GM21360 (cell line): ENCODE measurements at regions not wholly inside any gene's neighbourhood (a gene's known extent, or its start where the extent isn't known, plus 50 kb on each side); places are given as distances from the start of the nearest gene placed in this dataset.
A peak's percentile ranks its signal among the peaks of the same experiment; 100 is the strongest.
"Not testable (repeated sequence)": the region's sequence is repeated elsewhere in the genome, so short reads cannot be mapped to it uniquely, and the experiment has no call there.

Experiments
- ATAC-seq: cut with Tn5 transposase; IDR thresholded peaks from one replicate; pipeline ENCODE4 v1.9.1; 2021; ENCODE audit warnings: mild to moderate bottlenecking, moderate library complexity; ENCODE audit not compliant: unreplicated experiment

GRCh38 chr5:44935871-44936270 is 127.1 kb downstream of the MRPS30 start:
- ATAC-seq, result no peak

- no peak for ATAC-seq
Measured at GRCh38 chr5:44942524-44943001, 133.8 kb downstream of the MRPS30 start.

- no peak for ATAC-seq
Measured at GRCh38 chr5:44943647-44944046, 134.9 kb downstream of the MRPS30 start.

- no peak for ATAC-seq
Measured at GRCh38 chr5:44945743-44946142, 137.0 kb downstream of the MRPS30 start.

GRCh38 chr5:44949687-44950086 is 140.9 kb downstream of the MRPS30 start:
- ATAC-seq, result no peak

GRCh38 chr5:44951371-44951770 is 142.6 kb downstream of the MRPS30 start:
- ATAC-seq, result no peak

GRCh38 chr5:44952376-44952775 is 143.6 kb downstream of the MRPS30 start:
- ATAC-seq, result peak; percentile 63

GRCh38 chr5:44953078-44953477 is 144.3 kb downstream of the MRPS30 start:
- no peak for ATAC-seq

- ATAC-seq, result not testable (repeated sequence)
Measured at GRCh38 chr5:44958943-44959454, 150.3 kb downstream of the MRPS30 start.

- no peak for ATAC-seq
Measured at GRCh38 chr5:44969825-44970224, 161.1 kb downstream of the MRPS30 start.

- not testable (repeated sequence) for ATAC-seq
Measured at GRCh38 chr5:44970963-44971362, 162.2 kb downstream of the MRPS30 start.

GRCh38 chr5:44974813-44975212 is 166.1 kb downstream of the MRPS30 start:
- no peak for ATAC-seq

GRCh38 chr5:44981708-44982107 is 173.0 kb downstream of the MRPS30 start:
- no peak for ATAC-seq

- ATAC-seq, result no peak
Measured at GRCh38 chr5:44983006-44983405, 174.3 kb downstream of the MRPS30 start.

- no peak for ATAC-seq
Measured at GRCh38 chr5:44987026-44987425, 178.3 kb downstream of the MRPS30 start.

- ATAC-seq, result no peak
Measured at GRCh38 chr5:44991693-44992092, 182.9 kb downstream of the MRPS30 start.

GRCh38 chr5:44993286-44993685 is 184.5 kb downstream of the MRPS30 start:
- no peak for ATAC-seq

GRCh38 chr5:44997506-44997905 is 188.8 kb downstream of the MRPS30 start:
- ATAC-seq, result no peak

- not testable (repeated sequence) for ATAC-seq
Measured at GRCh38 chr5:45007102-45007501, 198.4 kb downstream of the MRPS30 start.

- ATAC-seq, result peak; percentile 63
Measured at GRCh38 chr5:45017568-45017967, 208.8 kb downstream of the MRPS30 start.

- ATAC-seq, result no peak
Measured at GRCh38 chr5:45029553-45029952, 220.8 kb downstream of the MRPS30 start.

GRCh38 chr5:45035991-45036390 is 227.2 kb downstream of the MRPS30 start:
- ATAC-seq, result no peak

- ATAC-seq, result no peak
Measured at GRCh38 chr5:45037927-45038326, 229.2 kb downstream of the MRPS30 start.
